K562 (cell line): ENCODE measurements at regions not wholly inside any gene's neighbourhood (a gene's known extent, or its start where the extent isn't known, plus 50 kb on each side); places are given as distances from the start of the nearest gene placed in this dataset.

Experiments used
- SPI1 ChIP-seq: IDR thresholded peaks from 2 replicates; pipeline ENCODE4 v1.6.1; 2011; ENCODE audit warnings: low read depth, low read length, control low read depth, borderline replicate concordance
- TAF1 ChIP-seq: IDR thresholded peaks from 2 replicates; pipeline ENCODE4 v1.6.1; 2011; ENCODE audit warnings: mild to moderate bottlenecking, low read length, moderate library complexity; ENCODE audit not compliant: insufficient read depth, control insufficient read depth, severe bottlenecking; ENCODE audit errors: extremely low read depth

- TF ChIP-seq TAF1 (no peak), SPI1 (no peak)
Measured at GRCh38 chr4:99715286-99715685, 57.7 kb upstream of the C4orf54 start.
